ENCODE measurements at regions not wholly inside any gene's neighbourhood (a gene's known extent, or its start where the extent isn't known, plus 50 kb on each side); places are given as distances from the start of the nearest gene placed in this dataset.

GRCh38 chr5:116631147-116631546 lies 56.5 kb upstream of the SEMA6A start:
- Histone ChIP-seq H3K36me3 (ENCODE audit: control insufficient read depth, insufficient read depth, low read length) (no peaks in the 10 kb centered on the region), H3K9ac (ENCODE audit: low read depth, low read length) (no peak overlapping the region), H3K27me3 (ENCODE audit: control insufficient read depth, insufficient read depth, low read length) (no peaks in the 10 kb centered on the region), H3K4me3 (ENCODE audit: low read depth, low read length) (no peak overlapping the region), H3K9me3 (ENCODE audit: control insufficient read depth, insufficient read depth, low read length) (no peaks in the 10 kb centered on the region), H3K4me1 (ENCODE audit: control insufficient read depth, insufficient read depth, low read length) (peaks cover 27% of the 10 kb centered on the region), H3K27ac (ENCODE audit: low read depth, low read length) (no peak overlapping the region)

- Histone ChIP-seq H3K9ac (ENCODE audit: low read depth, low read length) (no peak overlapping the region), H3K27ac (ENCODE audit: low read depth, low read length) (peak overlapping the region; percentile 52), H3K9me3 (ENCODE audit: control insufficient read depth, insufficient read depth, low read length) (no peaks in the 10 kb centered on the region), H3K36me3 (ENCODE audit: control insufficient read depth, insufficient read depth, low read length) (no peaks in the 10 kb centered on the region), H3K4me1 (ENCODE audit: control insufficient read depth, insufficient read depth, low read length) (peaks cover 27% of the 10 kb centered on the region), H3K27me3 (ENCODE audit: control insufficient read depth, insufficient read depth, low read length) (no peaks in the 10 kb centered on the region), H3K4me3 (ENCODE audit: low read depth, low read length) (no peak overlapping the region)
These were observed 54.5 kb upstream of the SEMA6A start for GRCh38 chr5:116629168-116629567.

GRCh38 chr5:116626945-116627679 lies 52.5 kb upstream of the SEMA6A start:
- no peaks in the 10 kb centered on the region for H3K36me3 ChIP-seq (ENCODE audit: control insufficient read depth, insufficient read depth, low read length)
- no peak overlapping the region for H3K27ac ChIP-seq (ENCODE audit: low read depth, low read length)
- H3K27me3 ChIP-seq (ENCODE audit: control insufficient read depth, insufficient read depth, low read length) = no peaks in the 10 kb centered on the region
- H3K9ac ChIP-seq (ENCODE audit: low read depth, low read length) = no peak overlapping the region
- no peaks in the 10 kb centered on the region for H3K9me3 ChIP-seq (ENCODE audit: control insufficient read depth, insufficient read depth, low read length)
- H3K4me3 ChIP-seq (ENCODE audit: low read depth, low read length) = no peak overlapping the region
- peaks cover 23% of the 10 kb centered on the region for H3K4me1 ChIP-seq (ENCODE audit: control insufficient read depth, insufficient read depth, low read length)

GRCh38 chr5:116626272-116626723 lies 51.7 kb upstream of the SEMA6A start:
- Histone ChIP-seq H3K4me1 (ENCODE audit: control insufficient read depth, insufficient read depth, low read length) (peaks cover 27% of the 10 kb centered on the region), H3K27ac (ENCODE audit: low read depth, low read length) (no peak overlapping the region), H3K4me3 (ENCODE audit: low read depth, low read length) (no peak overlapping the region), H3K9me3 (ENCODE audit: control insufficient read depth, insufficient read depth, low read length) (no peaks in the 10 kb centered on the region), H3K36me3 (ENCODE audit: control insufficient read depth, insufficient read depth, low read length) (no peaks in the 10 kb centered on the region), H3K27me3 (ENCODE audit: control insufficient read depth, insufficient read depth, low read length) (no peaks in the 10 kb centered on the region), H3K9ac (ENCODE audit: low read depth, low read length) (no peak overlapping the region)
